A673 (cell line): ENCODE measurements at regions not wholly inside any gene's neighbourhood (a gene's known extent, or its start where the extent isn't known, plus 50 kb on each side); places are given as distances from the start of the nearest gene placed in this dataset.

Experiments
- EZH2 ChIP-seq: fragments of 200-600 bp; sonication (generic); IDR thresholded peaks from 2 replicates; pipeline ENCODE4 v1.6.1; 2017; ENCODE audit warnings: borderline replicate concordance, low read depth, mild to moderate bottlenecking, mixed read lengths, antibody characterized with exemption, low read length; ENCODE audit not compliant: poor library complexity, severe bottlenecking
- TF ChIP-seq, protein P1 (sequence below): fragments of 300-800, 200-600 bp; sonication (generic); conservative IDR thresholded peaks from 2 replicates; pipeline ENCODE4 v1.5.1; 2017; ENCODE audit warnings: low read depth, mild to moderate bottlenecking, antibody characterized with exemption, low read length, moderate library complexity, mixed read lengths

DNA sequence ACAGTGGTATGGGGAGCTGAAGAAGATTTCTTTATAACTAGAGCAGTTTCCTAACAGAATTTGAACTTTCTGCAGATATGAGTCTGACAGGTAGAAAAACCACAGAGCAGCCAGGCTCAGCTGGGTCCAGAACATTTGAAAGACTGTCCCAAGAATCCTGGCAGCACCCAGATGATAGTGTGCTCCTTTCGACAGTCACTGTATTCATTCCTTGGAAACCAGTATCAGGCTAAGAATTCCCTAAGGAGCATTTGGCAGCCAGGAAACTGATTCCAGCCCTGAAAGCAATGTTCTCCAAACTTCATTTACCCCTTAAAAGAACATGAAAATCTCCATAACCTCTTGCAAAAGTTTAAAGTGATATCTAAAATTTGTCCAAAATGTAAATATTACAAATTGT lies 123.0 kb upstream of the MTAP start:
- TF ChIP-seq, protein P1, sequence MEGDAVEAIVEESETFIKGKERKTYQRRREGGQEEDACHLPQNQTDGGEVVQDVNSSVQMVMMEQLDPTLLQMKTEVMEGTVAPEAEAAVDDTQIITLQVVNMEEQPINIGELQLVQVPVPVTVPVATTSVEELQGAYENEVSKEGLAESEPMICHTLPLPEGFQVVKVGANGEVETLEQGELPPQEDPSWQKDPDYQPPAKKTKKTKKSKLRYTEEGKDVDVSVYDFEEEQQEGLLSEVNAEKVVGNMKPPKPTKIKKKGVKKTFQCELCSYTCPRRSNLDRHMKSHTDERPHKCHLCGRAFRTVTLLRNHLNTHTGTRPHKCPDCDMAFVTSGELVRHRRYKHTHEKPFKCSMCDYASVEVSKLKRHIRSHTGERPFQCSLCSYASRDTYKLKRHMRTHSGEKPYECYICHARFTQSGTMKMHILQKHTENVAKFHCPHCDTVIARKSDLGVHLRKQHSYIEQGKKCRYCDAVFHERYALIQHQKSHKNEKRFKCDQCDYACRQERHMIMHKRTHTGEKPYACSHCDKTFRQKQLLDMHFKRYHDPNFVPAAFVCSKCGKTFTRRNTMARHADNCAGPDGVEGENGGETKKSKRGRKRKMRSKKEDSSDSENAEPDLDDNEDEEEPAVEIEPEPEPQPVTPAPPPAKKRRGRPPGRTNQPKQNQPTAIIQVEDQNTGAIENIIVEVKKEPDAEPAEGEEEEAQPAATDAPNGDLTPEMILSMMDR, result no peak
- TF ChIP-seq EZH2, result no peak
